ENCODE measurements at regions not wholly inside any gene's neighbourhood (a gene's known extent, or its start where the extent isn't known, plus 50 kb on each side); places are given as distances from the start of the nearest gene placed in this dataset.

GRCh38 chr2:215870986-215871385 is 142.4 kb downstream of the MREG start:
- no peaks in the 10 kb centered on the region for H4K20me1 ChIP-seq (ENCODE audit: insufficient read depth, low read length)
- H3K4me2 ChIP-seq (ENCODE audit: insufficient read depth, low read length), result no peak overlapping the region
- no peaks in the 10 kb centered on the region for H3K79me2 ChIP-seq (ENCODE audit: insufficient read depth, low read length)
- peak; percentile 38 for TF ChIP-seq CTCF (IDR thresholded peaks at IDR 0.05; ENCODE audit: extremely low read depth, low read depth, low read length)
- H3K4me3 ChIP-seq (ENCODE audit: insufficient read depth, low read length), result no peak overlapping the region
- no peak overlapping the region for H2AFZ ChIP-seq (ENCODE audit: low read length)
- H3K27me3 ChIP-seq (ENCODE audit: insufficient read depth, low read length), result no peaks in the 10 kb centered on the region
- no peak for DNase-seq (ENCODE audit: insufficient read length, low spot score, missing footprints)
- H3K27ac ChIP-seq (ENCODE audit: low read depth, low read length), result no peak overlapping the region
- H3K9me3 ChIP-seq (ENCODE audit: low read depth, low read length), result no peaks in the 10 kb centered on the region
- peaks cover 3% of the 10 kb centered on the region for H3K4me1 ChIP-seq (ENCODE audit: insufficient read depth, low read length)
- H3K36me3 ChIP-seq (ENCODE audit: insufficient read depth, low read length), result no peaks in the 10 kb centered on the region

GRCh38 chr2:215870088-215870490 is 143.3 kb downstream of the MREG start:
- no peak overlapping the region for H3K4me3 ChIP-seq (ENCODE audit: insufficient read depth, low read length)
- no peak overlapping the region for H3K4me2 ChIP-seq (ENCODE audit: insufficient read depth, low read length)
- no peaks in the 10 kb centered on the region for H4K20me1 ChIP-seq (ENCODE audit: insufficient read depth, low read length)
- no peaks in the 10 kb centered on the region for H3K9me3 ChIP-seq (ENCODE audit: low read depth, low read length)
- H3K27me3 ChIP-seq (ENCODE audit: insufficient read depth, low read length), result no peaks in the 10 kb centered on the region
- no peak overlapping the region for H3K27ac ChIP-seq (ENCODE audit: low read depth, low read length)
- H3K36me3 ChIP-seq (ENCODE audit: insufficient read depth, low read length), result no peaks in the 10 kb centered on the region
- no peak for TF ChIP-seq CTCF (IDR thresholded peaks at IDR 0.05; ENCODE audit: extremely low read depth, low read depth, low read length)
- H2AFZ ChIP-seq (ENCODE audit: low read length), result peak overlapping the region; percentile 59
- H3K79me2 ChIP-seq (ENCODE audit: insufficient read depth, low read length), result no peaks in the 10 kb centered on the region
- DNase-seq (ENCODE audit: insufficient read length, low spot score, missing footprints), result no peak
- H3K4me1 ChIP-seq (ENCODE audit: insufficient read depth, low read length), result peaks cover 3% of the 10 kb centered on the region

- Histone ChIP-seq H3K4me3 (ENCODE audit: insufficient read depth, low read length) (no peak overlapping the region), H3K4me1 (ENCODE audit: insufficient read depth, low read length) (peaks cover 3% of the 10 kb centered on the region)
These were observed 144.4 kb downstream of the MREG start for GRCh38 chr2:215868846-215869543.

More at GRCh38 chr2:215868846-215869543, 144.4 kb downstream of the MREG start:
- H3K27me3 ChIP-seq (ENCODE audit: insufficient read depth, low read length), result no peaks in the 10 kb centered on the region
- DNase-seq (ENCODE audit: insufficient read length, low spot score, missing footprints), result no peak
- no peaks in the 10 kb centered on the region for H3K79me2 ChIP-seq (ENCODE audit: insufficient read depth, low read length)
- H4K20me1 ChIP-seq (ENCODE audit: insufficient read depth, low read length), result no peaks in the 10 kb centered on the region
- no peak overlapping the region for H3K27ac ChIP-seq (ENCODE audit: low read depth, low read length)
- no peak overlapping the region for H2AFZ ChIP-seq (ENCODE audit: low read length)
- no peak overlapping the region for H3K4me2 ChIP-seq (ENCODE audit: insufficient read depth, low read length)
- H3K9me3 ChIP-seq (ENCODE audit: low read depth, low read length), result no peaks in the 10 kb centered on the region
- no peaks in the 10 kb centered on the region for H3K36me3 ChIP-seq (ENCODE audit: insufficient read depth, low read length)
- no peak for TF ChIP-seq CTCF (IDR thresholded peaks at IDR 0.05; ENCODE audit: extremely low read depth, low read depth, low read length)

Data from osteoblast (primary cell).